Stimulated activated CD8-positive, alpha-beta memory T cell treated with anti-CD3 and anti-CD28 coated beads, Interleukin-2, amount 100 ng/mL, for 1 hour (primary cell): ENCODE measurements at regions not wholly inside any gene's neighbourhood (a gene's known extent, or its start where the extent isn't known, plus 50 kb on each side); places are given as distances from the start of the nearest gene placed in this dataset.

Experiments used
- DNase-seq, 2 donors: peaks; one replicate each; pipeline ENCODE4 v3.0.0-alpha.2; 2020; ENCODE audit warnings: low read depth in 2 of 2

DNA sequence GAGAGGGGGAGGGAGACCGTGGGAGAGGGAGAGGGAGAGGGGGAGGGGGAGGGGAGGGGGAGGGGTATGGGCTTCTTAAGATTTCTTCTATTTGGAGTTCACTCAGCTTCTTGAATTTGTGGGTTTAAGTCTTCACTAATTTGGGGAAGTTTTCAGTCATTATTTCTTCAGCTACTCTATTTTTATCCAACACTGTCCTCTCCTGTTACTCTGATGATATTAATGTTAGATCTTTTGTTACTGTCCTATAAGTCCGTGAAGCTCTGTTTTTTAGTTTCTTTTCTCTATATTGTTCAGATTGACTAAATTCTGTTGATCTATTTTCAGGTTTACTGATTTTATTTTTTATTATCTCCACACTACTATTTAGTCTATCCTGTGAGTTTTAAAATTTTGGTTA is 351.5 kb upstream of the TPM1 start:
- no peak for DNase-seq

GRCh38 chr15:62697636-62698035 is 344.9 kb upstream of the TPM1 start:
- DNase-seq: no peak

- DNase-seq: no peak
These were observed 343.9 kb upstream of the TPM1 start for GRCh38 chr15:62698646-62699045.

GRCh38 chr15:62706317-62706716 is 336.2 kb upstream of the TPM1 start:
- DNase-seq: no peak

GRCh38 chr15:62708470-62708869 is 334.1 kb upstream of the TPM1 start:
- no peak for DNase-seq

DNA sequence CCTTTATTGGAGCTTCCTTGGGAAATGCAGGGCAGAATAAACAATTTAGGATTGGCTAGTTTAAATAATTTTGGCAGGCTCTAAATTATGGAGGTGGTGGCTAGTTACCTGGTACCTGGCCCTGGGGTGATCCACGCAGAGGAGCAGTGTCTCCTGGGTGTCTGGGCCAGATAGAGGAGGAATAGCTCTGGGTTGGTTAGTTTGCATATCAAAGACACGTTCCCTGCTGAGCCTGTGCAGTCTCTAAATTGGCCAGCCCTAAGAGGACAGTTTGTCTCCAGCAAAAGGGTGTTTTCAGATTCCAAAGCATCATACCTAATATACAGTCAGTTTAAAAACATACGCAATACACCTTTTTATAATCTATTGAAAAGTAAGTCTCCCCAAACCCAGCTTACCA is 333.3 kb upstream of the TPM1 start:
- DNase-seq: no peak

- DNase-seq: no peak
These were observed 330.7 kb upstream of the TPM1 start for GRCh38 chr15:62711691-62712454.

DNA sequence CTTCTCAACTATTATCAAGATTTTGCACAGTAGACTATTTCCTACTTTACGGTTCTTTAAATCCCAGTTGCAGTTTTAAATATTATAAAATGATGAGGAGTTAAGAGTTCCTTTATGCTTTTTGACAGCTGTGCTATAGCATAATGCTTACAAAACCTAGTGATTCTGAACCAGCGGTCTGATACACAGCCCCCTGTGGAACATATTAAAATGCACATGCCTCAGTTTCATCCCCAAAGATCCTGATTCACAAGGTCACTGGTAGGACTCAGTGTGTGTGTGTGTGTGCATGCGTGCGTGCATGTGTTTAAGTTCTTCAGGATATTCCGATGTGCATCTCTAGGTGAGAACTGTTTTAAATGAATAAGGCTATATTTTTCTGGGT is 330.1 kb upstream of the TPM1 start:
- no peak for DNase-seq

- DNase-seq: no peak
These were observed 326.6 kb upstream of the TPM1 start for GRCh38 chr15:62715946-62716345.

DNA sequence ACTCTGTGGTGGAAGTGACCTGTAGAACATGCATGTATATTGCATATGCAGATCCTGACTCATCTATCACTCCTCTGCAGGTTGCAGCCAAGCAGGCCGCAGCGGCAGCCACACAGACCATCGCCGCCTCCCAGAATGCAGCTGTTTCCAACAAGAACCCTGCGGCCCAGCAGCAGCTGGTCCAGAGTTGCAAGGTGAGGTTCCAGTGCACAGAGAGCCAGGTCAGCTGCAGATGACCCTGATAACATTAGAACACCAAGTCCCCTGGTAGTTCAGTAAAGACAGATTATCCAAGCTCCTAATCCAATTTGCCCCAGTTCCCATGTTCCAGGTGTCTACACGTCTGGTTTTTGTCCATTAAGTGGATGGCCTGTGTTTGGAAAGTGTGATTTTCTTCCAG is 325.1 kb upstream of the TPM1 start:
- DNase-seq: no peak

DNA sequence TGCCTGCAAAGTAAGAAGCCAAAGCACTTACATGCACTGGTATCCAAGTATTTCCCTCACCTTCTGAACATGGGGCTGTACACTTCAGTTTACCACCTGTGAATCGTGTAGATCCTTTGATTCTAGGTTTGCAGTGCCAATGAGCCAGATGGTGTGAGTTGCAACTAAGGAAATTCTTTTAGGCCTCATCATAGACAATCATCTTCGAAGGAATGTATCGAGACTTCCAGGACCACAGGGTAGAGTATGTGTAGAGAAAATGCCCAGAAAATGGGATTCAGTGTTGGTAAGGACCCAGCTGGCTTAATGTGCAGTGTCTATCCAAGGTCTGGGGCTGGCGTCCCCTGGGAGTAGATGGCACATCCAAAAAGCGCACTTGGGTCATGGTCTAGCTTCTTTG is 323.2 kb upstream of the TPM1 start:
- DNase-seq: no peak

DNA sequence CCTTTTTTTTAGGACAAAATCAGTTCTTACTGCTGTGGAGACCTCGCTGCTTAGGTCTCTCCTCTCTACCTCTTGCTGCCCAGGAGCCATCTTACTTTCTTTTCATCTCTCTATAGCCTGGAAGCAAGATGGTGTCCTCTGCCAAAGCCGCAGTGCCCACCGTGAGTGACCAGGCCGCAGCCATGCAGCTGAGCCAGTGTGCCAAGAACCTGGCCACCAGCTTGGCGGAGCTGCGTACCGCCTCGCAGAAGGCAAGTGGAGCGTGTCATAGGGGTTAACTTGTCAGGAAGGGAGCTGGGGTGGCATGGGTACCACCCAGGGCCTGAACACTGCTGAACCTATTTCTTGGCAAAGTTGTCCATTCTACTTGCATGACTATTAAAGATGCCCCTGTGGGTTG is 320.3 kb upstream of the TPM1 start:
- no peak for DNase-seq

GRCh38 chr15:62726461-62726860 is 316.1 kb upstream of the TPM1 start:
- DNase-seq: no peak

DNA sequence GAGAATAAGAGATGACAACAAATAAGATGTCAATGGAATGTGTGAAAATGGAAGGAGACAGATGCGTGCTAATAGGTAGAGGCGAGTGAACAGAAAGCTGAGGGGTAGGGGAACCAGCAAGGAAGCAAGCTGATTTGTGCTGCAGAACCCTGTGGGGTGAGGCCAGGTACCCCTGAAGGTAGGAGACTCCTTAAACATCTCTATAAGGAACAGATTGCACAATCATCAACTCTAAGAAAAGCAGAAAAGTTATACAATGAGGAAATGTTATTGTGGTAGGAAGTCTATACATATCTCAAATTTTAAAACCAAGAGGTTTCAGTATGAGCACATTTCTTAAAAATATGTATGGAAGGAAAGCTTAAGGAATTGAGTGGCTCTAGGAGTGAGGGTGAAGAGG is 315.0 kb upstream of the TPM1 start:
- DNase-seq: no peak

DNA sequence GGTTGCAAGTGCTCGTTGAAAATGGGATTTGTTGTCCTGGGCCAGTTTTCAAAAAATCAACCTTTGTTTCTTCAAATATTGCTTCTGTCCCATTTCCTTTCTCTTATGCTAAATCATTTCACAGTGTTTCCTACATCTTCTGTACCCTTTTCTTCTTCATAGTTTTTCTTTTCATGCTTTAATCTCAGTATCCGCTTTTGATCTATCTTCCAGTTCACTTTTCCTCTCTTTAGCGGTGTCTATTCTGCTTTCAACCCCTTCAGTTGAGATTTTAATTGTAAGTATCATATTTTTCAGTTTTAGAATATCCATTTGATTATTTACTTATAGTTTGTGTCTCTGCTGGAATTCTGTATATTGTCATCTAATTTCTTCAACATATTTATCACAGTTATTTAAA is 311.7 kb upstream of the TPM1 start:
- no peak for DNase-seq

DNA sequence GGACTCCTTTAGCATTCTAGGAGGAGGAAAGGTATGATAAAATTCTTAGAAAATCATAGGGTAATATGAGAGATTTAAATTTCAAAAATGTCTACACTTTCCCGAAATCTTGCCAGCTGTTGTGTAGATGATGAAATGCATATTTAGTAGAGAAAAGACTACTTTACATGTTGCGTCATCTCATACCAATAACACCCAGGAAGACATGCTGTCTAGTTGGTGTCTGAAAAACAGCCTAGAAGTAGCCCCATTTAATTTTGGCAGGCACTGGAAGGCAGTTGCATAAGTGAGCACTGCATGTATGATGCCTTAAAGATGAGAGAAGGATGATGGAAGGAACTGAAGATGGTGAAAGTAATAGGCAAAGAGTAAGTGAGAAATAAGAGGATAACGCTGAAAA is 310.5 kb upstream of the TPM1 start:
- no peak for DNase-seq

- no peak for DNase-seq
These were observed 307.8 kb upstream of the TPM1 start for GRCh38 chr15:62734706-62735105.

- DNase-seq: no peak
These were observed 305.8 kb upstream of the TPM1 start for GRCh38 chr15:62736756-62737155.

GRCh38 chr15:62737551-62737950 is 305.0 kb upstream of the TPM1 start:
- DNase-seq: no peak

DNA sequence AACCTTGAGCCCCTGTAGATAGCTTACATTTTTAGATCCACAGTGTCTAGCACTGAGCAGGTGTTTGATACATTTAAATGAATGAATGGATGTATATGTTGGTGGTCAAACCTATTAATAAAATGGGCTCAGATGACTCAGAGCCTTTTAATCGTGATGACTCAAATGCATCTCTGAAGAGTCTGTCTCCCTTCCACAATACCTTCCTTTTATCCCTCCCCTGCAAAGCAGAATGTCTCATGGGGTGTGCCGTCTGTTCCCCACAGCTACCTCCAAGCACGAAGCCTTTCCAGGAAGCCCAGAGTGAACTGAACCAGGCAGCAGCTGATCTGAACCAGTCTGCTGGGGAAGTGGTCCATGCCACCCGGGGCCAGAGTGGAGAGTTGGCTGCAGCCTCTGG is 303.5 kb upstream of the TPM1 start:
- DNase-seq: no peak

GRCh38 chr15:62739507-62739906 is 303.0 kb upstream of the TPM1 start:
- no peak for DNase-seq

DNA sequence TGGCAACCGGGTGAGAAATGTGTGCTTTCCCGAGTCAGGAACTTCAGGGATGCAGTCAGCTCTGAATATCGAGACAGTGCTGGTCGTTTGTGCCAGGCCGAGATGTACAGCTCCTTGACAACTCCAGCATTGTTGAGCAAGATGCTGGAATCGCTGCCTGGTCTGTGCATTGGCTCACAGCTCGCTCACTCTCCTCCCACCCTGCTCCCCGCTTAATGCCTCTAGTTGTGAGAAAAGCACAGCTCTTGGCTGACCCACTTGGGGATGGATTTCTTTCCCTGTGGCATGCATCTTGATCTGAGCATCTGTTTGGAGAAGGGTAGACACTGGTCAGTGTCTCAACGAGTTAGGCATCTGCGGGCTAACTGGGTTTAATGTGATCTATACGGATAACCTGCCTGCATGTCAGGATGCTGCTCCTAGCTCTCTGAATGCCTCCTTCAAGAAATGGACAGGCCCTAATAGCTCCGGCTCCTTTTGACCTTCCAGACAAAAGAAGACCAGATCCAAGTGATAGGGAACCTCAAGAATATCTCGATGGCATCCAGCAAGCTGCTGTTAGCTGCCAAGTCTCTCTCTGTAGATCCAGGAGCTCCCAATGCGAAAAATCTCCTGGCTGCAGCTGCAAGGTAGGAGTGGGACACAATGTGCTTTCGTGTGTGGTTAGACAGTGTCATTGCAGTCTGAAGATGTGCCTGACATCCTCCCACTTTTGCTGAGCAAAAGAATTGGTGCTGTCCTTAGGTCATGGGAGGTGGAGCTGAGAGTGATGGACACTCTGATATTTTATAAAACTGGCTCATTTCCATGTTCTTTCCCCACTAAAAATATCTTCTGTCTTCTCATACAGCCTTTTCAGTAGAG is 302.2 kb upstream of the TPM1 start:
- no peak for DNase-seq

DNA sequence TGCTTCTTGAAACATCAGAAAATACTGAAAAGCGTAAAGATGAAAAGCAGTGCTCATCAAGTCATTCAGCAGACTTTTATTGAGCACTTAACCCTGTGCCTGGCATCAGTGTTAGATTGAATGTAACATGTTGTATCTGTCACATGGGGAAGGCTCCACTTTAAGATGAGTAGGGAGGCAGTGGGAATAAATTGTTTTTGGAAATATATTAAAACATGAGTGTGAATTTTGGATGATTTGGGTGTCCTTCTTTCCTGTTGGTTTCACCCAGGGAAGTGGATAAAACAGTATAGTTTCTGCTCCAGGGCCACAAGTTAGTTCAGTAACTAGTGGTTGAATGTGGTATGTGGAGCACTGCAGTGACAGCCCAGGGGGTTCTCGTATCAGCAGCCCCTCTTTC is 301.4 kb upstream of the TPM1 start:
- DNase-seq: no peak
